PC-9 (cell line): ENCODE measurements at regions not wholly inside any gene's neighbourhood (a gene's known extent, or its start where the extent isn't known, plus 50 kb on each side); places are given as distances from the start of the nearest gene placed in this dataset.

Experiments used
- BruUV-seq: library from RNA; stranded (reverse); fragments of 400-500 nt; replicated peaks from 2 replicates; lab custom pipeline; 2021; lab: Mats Ljungman, UMichigan
- CTCF ChIA-PET: fragments of 300-600 bp; sonication (Branson Sonifier 250); formaldehyde crosslinking; loops from one replicate; lab custom pipeline; 2022; ENCODE audit warnings: antibody characterized with exemption; lab: Charles Lee
- POLR2A ChIA-PET: fragments of 300-600 bp; sonication (Branson Sonifier 250); formaldehyde crosslinking; loops from one replicate; lab custom pipeline; 2022; ENCODE audit warnings: antibody characterized with exemption; ENCODE audit not compliant: unreplicated experiment; lab: Charles Lee
- DNase-seq, 2 experiments: peaks; one replicate each; pipeline versions ENCODE4 v3.0.0 to v3.0.0-alpha.2; 2015 to 2022; ENCODE audit warnings: mixed read lengths in 1 of 2
- H2AFZ ChIP-seq: fragments of 200-600 bp; sonication (generic); 2 replicates; pipeline ENCODE4 v1.8.1; 2017; ENCODE audit warnings: antibody characterized with exemption
- H3F3A ChIP-seq: fragments of 200-600 bp; sonication (generic); 2 replicates; pipeline ENCODE4 v1.8.1; 2017; ENCODE audit warnings: antibody characterized with exemption, mild to moderate bottlenecking, low read depth; ENCODE audit not compliant: insufficient read depth
- H3K27ac ChIP-seq: fragments of 200-600 bp; sonication (generic); 2 replicates; pipeline ENCODE4 v1.6.1; 2016; ENCODE audit warnings: mixed run types
- H3K27me3 ChIP-seq: fragments of 200-600 bp; sonication (generic); 2 replicates; pipeline ENCODE4 v1.6.1; 2016; ENCODE audit warnings: low read depth, mixed run types; ENCODE audit not compliant: insufficient read depth
- H3K36me3 ChIP-seq: fragments of 200-600 bp; sonication (generic); 2 replicates; pipeline ENCODE4 v1.6.1; 2016; ENCODE audit warnings: low read depth, mixed run types
- H3K4me1 ChIP-seq: fragments of 200-600 bp; sonication (generic); replicated peaks from 2 replicates; pipeline ENCODE4 v1.6.1; 2016; ENCODE audit warnings: mixed run types; ENCODE audit not compliant: insufficient read depth
- H3K4me2 ChIP-seq: fragments of 200-600 bp; sonication (generic); 2 replicates; pipeline ENCODE4 v1.6.1; 2017; ENCODE audit warnings: mixed run types
- H3K4me3 ChIP-seq: fragments of 200-600 bp; sonication (generic); 2 replicates; pipeline ENCODE4 v1.6.1; 2016; ENCODE audit warnings: mixed run types
- H3K79me2 ChIP-seq: fragments of 200-600 bp; sonication (generic); 2 replicates; pipeline ENCODE4 v1.6.1; 2017; ENCODE audit warnings: low read depth, mixed run types
- H3K9me2 ChIP-seq: fragments of 200-600 bp; sonication (generic); 2 replicates; pipeline ENCODE4 v1.8.1; 2017; ENCODE audit warnings: mild to moderate bottlenecking; ENCODE audit not compliant: insufficient read depth
- H3K9me3 ChIP-seq: fragments of 200-600 bp; sonication (generic); 2 replicates; pipeline ENCODE4 v1.8.1; 2016; ENCODE audit warnings: low read depth; ENCODE audit not compliant: insufficient read depth
- H4K20me1 ChIP-seq: fragments of 200-600 bp; sonication (generic); 2 replicates; pipeline ENCODE4 v1.8.1; 2017; ENCODE audit not compliant: insufficient read depth
- EZH2 ChIP-seq: fragments of 200-600 bp; sonication (generic); IDR thresholded peaks from 2 replicates; pipeline ENCODE4 v1.8.0; 2017; ENCODE audit warnings: antibody characterized with exemption, low read depth
- intact Hi-C: fragments of 100-400 bp; cut with micrococcal nuclease; formaldehyde crosslinking; loops from one replicate; pipeline ENCODE4 v1.10.0; 2022; ENCODE audit not compliant: unreplicated experiment
- TF ChIP-seq, protein P1 (sequence below): fragments of 200-600 bp; sonication (generic); conservative IDR thresholded peaks from 2 replicates; pipeline ENCODE4 v1.6.1; 2017; ENCODE audit warnings: mixed run types, antibody characterized with exemption, mild to moderate bottlenecking, moderate library complexity

DNA sequence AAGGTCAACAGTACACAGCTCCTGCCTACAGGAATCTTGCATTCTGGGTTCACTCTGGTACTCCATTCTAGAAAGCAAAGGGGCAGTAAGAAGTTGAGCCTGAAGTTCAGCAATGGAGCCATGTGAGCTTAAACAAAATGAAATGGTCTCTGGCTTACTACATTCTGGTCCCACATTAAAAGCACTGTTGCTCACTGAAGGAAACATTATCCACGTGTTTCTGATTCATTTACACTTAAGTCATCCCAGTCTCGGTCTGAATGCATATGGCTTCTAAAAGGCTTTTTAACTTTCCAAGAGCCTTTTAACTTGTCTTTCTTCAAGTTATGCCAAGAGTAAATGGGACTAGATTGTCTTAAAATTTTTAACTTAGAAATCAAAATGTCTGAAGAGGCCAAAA, 177.8 kb downstream of the LNPK start:
- H3K4me2 ChIP-seq: no peak overlapping the region
- BruUV-seq: no TSS peak
- ChIA-PET CTCF (no interaction called here), POLR2A (no interaction called here)
- no peaks in the 10 kb centered on the region; the same call in 1 of the 2 replicates for H3K9me2 ChIP-seq
- H3K27ac ChIP-seq: no peak overlapping the region
- H3K27me3 ChIP-seq: peaks cover 42% of the 10 kb centered on the region
- H3K4me1 ChIP-seq: no peaks in the 10 kb centered on the region
- H3K36me3 ChIP-seq: no peaks in the 10 kb centered on the region
- TF ChIP-seq, protein P1, sequence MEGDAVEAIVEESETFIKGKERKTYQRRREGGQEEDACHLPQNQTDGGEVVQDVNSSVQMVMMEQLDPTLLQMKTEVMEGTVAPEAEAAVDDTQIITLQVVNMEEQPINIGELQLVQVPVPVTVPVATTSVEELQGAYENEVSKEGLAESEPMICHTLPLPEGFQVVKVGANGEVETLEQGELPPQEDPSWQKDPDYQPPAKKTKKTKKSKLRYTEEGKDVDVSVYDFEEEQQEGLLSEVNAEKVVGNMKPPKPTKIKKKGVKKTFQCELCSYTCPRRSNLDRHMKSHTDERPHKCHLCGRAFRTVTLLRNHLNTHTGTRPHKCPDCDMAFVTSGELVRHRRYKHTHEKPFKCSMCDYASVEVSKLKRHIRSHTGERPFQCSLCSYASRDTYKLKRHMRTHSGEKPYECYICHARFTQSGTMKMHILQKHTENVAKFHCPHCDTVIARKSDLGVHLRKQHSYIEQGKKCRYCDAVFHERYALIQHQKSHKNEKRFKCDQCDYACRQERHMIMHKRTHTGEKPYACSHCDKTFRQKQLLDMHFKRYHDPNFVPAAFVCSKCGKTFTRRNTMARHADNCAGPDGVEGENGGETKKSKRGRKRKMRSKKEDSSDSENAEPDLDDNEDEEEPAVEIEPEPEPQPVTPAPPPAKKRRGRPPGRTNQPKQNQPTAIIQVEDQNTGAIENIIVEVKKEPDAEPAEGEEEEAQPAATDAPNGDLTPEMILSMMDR: no peak
- TF ChIP-seq EZH2: no peak
- intact Hi-C loops: no loop called here
- H4K20me1 ChIP-seq: no peaks in the 10 kb centered on the region; the same call in 1 of the 2 replicates
- H3F3A ChIP-seq: no peaks in the 10 kb centered on the region
- H2AFZ ChIP-seq: no peak overlapping the region
- no peak for DNase-seq
- H3K4me3 ChIP-seq: no peak overlapping the region
- no peaks in the 10 kb centered on the region for H3K79me2 ChIP-seq
- no peaks in the 10 kb centered on the region for H3K9me3 ChIP-seq

DNA sequence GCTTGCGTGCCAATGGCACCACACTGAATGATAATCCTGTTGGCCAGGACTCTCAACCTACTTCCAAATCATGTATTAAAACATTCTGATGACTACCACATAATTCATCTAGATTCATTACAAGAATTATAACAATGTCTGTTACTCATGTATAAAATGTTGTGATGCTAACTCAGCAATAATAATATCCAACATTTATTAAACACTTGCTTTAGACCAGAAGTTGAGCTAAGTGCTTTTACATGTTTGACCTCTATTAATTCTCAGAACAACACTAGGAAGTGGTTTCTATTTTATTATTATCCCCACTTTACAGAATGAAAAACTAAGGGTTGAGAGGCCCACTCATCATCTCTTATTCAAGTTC, 178.4 kb downstream of the LNPK start:
- H3K4me1 ChIP-seq: no peaks in the 10 kb centered on the region
- TF ChIP-seq, protein P1: no peak
- no peak for TF ChIP-seq EZH2
- intact Hi-C loops: no loop called here
- no peaks in the 10 kb centered on the region for H3F3A ChIP-seq
- H2AFZ ChIP-seq: no peak overlapping the region
- H3K9me3 ChIP-seq: no peaks in the 10 kb centered on the region
- H3K27ac ChIP-seq: no peak overlapping the region
- ChIA-PET CTCF (no interaction called here), POLR2A (interaction anchor here (0.6 kb wide), 1 partner anchor 435 kb away, joined by 4 read pairs; no protein-coding TSS in a partner anchor)
- no peaks in the 10 kb centered on the region for H3K36me3 ChIP-seq
- no peaks in the 10 kb centered on the region; the same call in 1 of the 2 replicates for H4K20me1 ChIP-seq
- H3K79me2 ChIP-seq: no peaks in the 10 kb centered on the region
- H3K4me2 ChIP-seq: no peak overlapping the region
- H3K4me3 ChIP-seq: no peak overlapping the region
- H3K27me3 ChIP-seq: peaks cover 48% of the 10 kb centered on the region
- DNase-seq: no peak
- H3K9me2 ChIP-seq: no peaks in the 10 kb centered on the region; the same call in 1 of the 2 replicates
- no TSS peak for BruUV-seq

DNA sequence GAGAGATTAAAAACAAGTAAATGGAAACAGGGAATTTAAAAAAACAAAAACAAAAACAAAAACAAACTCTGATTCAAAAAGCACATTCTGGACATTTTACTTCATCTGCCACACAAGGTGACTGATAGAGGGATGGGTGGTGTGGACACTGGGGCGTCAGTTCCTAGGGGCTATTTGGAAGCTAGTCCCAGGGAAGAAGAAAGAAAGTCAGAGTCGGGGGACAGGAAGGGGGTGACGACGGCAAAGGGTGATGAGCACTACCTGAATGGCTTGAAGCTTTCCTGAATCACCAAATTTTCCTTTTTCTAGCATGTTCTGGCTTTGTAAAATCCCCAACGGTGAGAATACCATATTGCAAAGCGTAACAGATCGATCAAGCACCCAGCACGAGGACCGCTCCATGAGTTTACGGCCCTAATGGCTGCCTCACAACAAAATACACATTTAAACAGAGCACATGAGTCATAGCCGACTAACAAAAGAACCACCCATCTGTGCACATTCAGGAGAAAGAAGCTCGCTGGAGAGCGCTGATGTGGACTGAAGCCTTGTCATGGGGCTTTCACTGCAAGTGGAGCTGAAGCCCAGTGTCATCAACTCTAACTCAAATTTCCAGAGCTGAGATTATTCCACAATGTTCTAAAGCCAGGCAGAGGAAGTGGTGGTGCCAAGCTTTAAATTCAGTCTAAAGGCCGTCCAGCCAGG, 178.9 kb downstream of the LNPK start:
- BruUV-seq: no TSS peak
- no peaks in the 10 kb centered on the region for H3K4me1 ChIP-seq
- no peak overlapping the region for H3K4me2 ChIP-seq
- H3K4me3 ChIP-seq: no peak overlapping the region
- H2AFZ ChIP-seq: no peak overlapping the region
- H3K36me3 ChIP-seq: no peaks in the 10 kb centered on the region
- peaks cover 49% of the 10 kb centered on the region for H3K27me3 ChIP-seq
- intact Hi-C loops: no loop called here
- no peaks in the 10 kb centered on the region; the same call in 1 of the 2 replicates for H4K20me1 ChIP-seq
- H3K27ac ChIP-seq: no peak overlapping the region
- DNase-seq: no peak
- TF ChIP-seq, protein P1: no peak
- no peak for TF ChIP-seq EZH2
- no peaks in the 10 kb centered on the region for H3F3A ChIP-seq
- H3K79me2 ChIP-seq: no peaks in the 10 kb centered on the region
- ChIA-PET CTCF (no interaction called here), POLR2A (interaction anchor here (0.6 kb wide), 1 partner anchor 435 kb away, joined by 4 read pairs; no protein-coding TSS in a partner anchor)
- H3K9me3 ChIP-seq: no peaks in the 10 kb centered on the region
- no peaks in the 10 kb centered on the region for H3K9me2 ChIP-seq
